ENCODE measurements at regions not wholly inside any gene's neighbourhood (a gene's known extent, or its start where the extent isn't known, plus 50 kb on each side); places are given as distances from the start of the nearest gene placed in this dataset.

DNA sequence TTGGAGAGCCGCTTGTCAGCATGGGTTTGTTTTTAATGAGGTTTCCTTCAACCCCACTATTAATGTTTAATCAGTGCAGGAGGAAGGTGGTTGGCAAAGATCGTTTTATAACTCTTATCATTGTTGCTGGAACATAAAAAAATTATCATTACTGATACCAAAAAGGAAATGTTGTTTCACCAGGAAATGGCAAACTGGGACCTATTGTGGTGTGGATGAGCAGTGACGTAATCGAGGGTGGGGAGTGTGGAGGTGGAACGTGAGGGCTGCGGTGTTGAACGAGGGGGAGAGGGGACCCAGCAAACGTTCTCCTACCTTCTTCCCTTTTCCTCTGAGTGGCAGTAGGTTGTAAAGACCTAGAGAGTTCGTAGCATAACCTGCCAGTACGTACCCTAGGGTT, 71.9 kb upstream of the TOMM7 start:
- intact Hi-C loops (cut with DNase I): no loop called here
- Histone ChIP-seq H3K4me3 (ENCODE audit: low read length in 3 of 3) (no peak overlapping the region), H3K36me3 (ENCODE audit: control insufficient read depth in 2 of 3, insufficient read depth in 3 of 3, low read length in 3 of 3) (no peaks in the 10 kb centered on the region), H3K9me3 (ENCODE audit: control insufficient read depth in 2 of 3, insufficient read depth in 1 of 3, low read length in 3 of 3) (no peaks in the 10 kb centered on the region), H3K9ac (ENCODE audit: low read length in 3 of 3) (no peak overlapping the region), H3K27me3 (ENCODE audit: control insufficient read depth, insufficient read depth, low read length) (no peaks in the 10 kb centered on the region), H3K27ac (ENCODE audit: low read depth in 2 of 2, low read length in 2 of 2) (no peak overlapping the region), H3K4me1 (ENCODE audit: control insufficient read depth in 2 of 3, insufficient read depth in 2 of 3, low read depth in 1 of 3, low read length in 3 of 3) (no peaks in the 10 kb centered on the region)
- no peak for TF ChIP-seq CTCF (IDR thresholded peaks at IDR 0.05; ENCODE audit: borderline replicate concordance, extremely low read depth, insufficient read depth)
- FAIRE-seq (no peak), DNase-seq (no peak)

DNA sequence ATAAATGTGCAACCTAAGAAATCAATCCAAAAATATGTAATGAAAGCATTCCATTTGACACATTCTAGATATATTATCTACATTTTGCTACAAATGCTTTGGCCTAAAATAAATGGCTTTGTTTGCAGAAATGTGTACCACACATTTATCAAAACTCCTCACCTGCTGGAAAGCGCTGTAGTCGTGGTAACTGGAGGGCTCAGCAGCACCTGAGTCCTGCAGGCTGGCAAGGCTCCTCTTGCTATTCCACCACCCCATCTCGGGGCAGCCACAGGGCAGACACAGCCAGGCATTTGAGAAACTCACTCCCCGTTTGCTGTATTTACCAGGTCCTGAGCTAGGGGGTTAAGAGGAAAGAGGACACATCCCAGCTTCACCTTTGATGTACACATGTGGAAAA, 68.1 kb upstream of the TOMM7 start:
- intact Hi-C loops (cut with DNase I): no loop called here
- TF ChIP-seq CTCF (IDR thresholded peaks at IDR 0.05; ENCODE audit: borderline replicate concordance, extremely low read depth, insufficient read depth): no peak
- H3K36me3 ChIP-seq (ENCODE audit: control insufficient read depth in 2 of 3, insufficient read depth in 3 of 3, low read length in 3 of 3): no peaks in the 10 kb centered on the region
- no peaks in the 10 kb centered on the region for H3K9me3 ChIP-seq (ENCODE audit: control insufficient read depth in 2 of 3, insufficient read depth in 1 of 3, low read length in 3 of 3)
- H3K27me3 ChIP-seq (ENCODE audit: control insufficient read depth, insufficient read depth, low read length): no peaks in the 10 kb centered on the region
- H3K4me3 ChIP-seq (ENCODE audit: low read length in 3 of 3): no peak overlapping the region
- no peak for DNase-seq
- no peak for FAIRE-seq
- H3K4me1 ChIP-seq (ENCODE audit: control insufficient read depth in 2 of 3, insufficient read depth in 2 of 3, low read depth in 1 of 3, low read length in 3 of 3): no peaks in the 10 kb centered on the region
- no peak overlapping the region for H3K9ac ChIP-seq (ENCODE audit: low read length in 3 of 3)
- no peak overlapping the region for H3K27ac ChIP-seq (ENCODE audit: low read depth in 2 of 2, low read length in 2 of 2)

DNA sequence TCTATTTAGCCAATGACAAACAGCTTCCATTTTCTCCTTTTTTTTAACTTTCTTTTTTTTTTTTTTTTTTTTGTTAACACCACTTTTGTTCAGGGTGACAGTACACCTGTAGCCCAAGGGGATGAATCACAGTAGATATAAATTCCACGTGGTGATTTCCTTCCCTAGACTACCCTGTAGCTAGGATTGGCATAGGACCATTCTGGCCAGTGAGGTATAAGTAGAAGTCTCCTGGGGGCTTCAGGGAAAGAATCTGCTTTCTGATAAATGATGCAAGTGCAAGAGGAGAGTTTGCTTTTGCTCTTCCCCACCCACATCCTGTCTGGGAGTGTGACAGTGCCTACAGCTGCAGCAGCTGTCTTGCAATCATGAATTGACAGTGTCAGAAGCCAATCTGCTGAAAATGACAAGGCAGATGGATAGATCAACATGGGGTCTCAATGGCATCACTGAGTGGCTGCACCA, 63.2 kb upstream of the TOMM7 start:
- Histone ChIP-seq H3K4me1 (ENCODE audit: control insufficient read depth in 2 of 3, insufficient read depth in 2 of 3, low read depth in 1 of 3, low read length in 3 of 3) (no peaks in the 10 kb centered on the region), H3K27ac (ENCODE audit: low read depth in 2 of 2, low read length in 2 of 2) (no peak overlapping the region), H3K4me3 (ENCODE audit: low read length in 3 of 3) (no peak overlapping the region), H3K36me3 (ENCODE audit: control insufficient read depth in 2 of 3, insufficient read depth in 3 of 3, low read length in 3 of 3) (no peaks in the 10 kb centered on the region), H3K9ac (ENCODE audit: low read length in 3 of 3) (no peak overlapping the region), H3K27me3 (ENCODE audit: control insufficient read depth, insufficient read depth, low read length) (no peaks in the 10 kb centered on the region), H3K9me3 (ENCODE audit: control insufficient read depth in 2 of 3, insufficient read depth in 1 of 3, low read length in 3 of 3) (no peaks in the 10 kb centered on the region)
- DNase-seq: no peak
- intact Hi-C loops (cut with DNase I): no loop called here
- no peak for FAIRE-seq
- TF ChIP-seq CTCF (IDR thresholded peaks at IDR 0.05; ENCODE audit: borderline replicate concordance, extremely low read depth, insufficient read depth): no peak
